ENCODE measurements at regions not wholly inside any gene's neighbourhood (a gene's known extent, or its start where the extent isn't known, plus 50 kb on each side); places are given as distances from the start of the nearest gene placed in this dataset.
"Not testable (repeated sequence)": the region's sequence is repeated elsewhere in the genome, so short reads cannot be mapped to it uniquely, and the experiment has no call there.

DNA sequence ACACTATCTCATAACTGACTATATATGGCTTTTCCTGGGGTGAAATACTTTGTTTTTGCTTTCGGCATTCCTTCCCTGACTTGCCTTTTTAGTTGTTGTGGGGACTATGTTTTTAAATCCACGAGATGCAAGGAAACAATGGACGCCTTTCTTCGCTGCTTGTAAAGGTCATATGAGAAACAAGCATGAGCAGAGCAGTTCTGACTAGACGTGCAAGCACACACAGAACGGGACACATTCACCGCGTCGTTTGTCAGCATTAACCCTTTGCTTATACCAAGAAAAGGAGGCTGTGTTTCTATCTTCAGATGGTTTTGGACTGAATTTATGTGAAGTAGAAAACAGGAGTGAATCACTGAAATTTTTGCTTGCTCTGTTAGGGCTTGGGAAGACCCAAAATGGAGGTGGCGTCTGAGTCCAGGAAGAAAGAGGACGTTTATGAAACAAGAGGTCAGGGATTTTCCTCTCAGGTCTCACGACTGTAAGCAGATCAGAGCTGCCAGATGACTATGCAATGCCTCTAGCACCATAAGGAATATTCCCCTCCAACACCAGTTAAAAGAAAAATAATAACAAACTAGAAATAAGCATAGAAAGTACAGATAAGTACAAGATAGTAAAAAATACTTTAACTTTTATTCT, 358.9 kb downstream of the DLEU7 start:
- no peak overlapping the region for H3K27ac ChIP-seq
- TF ChIP-seq, protein P1, sequence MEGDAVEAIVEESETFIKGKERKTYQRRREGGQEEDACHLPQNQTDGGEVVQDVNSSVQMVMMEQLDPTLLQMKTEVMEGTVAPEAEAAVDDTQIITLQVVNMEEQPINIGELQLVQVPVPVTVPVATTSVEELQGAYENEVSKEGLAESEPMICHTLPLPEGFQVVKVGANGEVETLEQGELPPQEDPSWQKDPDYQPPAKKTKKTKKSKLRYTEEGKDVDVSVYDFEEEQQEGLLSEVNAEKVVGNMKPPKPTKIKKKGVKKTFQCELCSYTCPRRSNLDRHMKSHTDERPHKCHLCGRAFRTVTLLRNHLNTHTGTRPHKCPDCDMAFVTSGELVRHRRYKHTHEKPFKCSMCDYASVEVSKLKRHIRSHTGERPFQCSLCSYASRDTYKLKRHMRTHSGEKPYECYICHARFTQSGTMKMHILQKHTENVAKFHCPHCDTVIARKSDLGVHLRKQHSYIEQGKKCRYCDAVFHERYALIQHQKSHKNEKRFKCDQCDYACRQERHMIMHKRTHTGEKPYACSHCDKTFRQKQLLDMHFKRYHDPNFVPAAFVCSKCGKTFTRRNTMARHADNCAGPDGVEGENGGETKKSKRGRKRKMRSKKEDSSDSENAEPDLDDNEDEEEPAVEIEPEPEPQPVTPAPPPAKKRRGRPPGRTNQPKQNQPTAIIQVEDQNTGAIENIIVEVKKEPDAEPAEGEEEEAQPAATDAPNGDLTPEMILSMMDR (IDR thresholded peaks at IDR 0.05): no peak
- TF ChIP-seq ZFX (IDR thresholded peaks at IDR 0.05; ENCODE audit: borderline replicate concordance): no peak

DNA sequence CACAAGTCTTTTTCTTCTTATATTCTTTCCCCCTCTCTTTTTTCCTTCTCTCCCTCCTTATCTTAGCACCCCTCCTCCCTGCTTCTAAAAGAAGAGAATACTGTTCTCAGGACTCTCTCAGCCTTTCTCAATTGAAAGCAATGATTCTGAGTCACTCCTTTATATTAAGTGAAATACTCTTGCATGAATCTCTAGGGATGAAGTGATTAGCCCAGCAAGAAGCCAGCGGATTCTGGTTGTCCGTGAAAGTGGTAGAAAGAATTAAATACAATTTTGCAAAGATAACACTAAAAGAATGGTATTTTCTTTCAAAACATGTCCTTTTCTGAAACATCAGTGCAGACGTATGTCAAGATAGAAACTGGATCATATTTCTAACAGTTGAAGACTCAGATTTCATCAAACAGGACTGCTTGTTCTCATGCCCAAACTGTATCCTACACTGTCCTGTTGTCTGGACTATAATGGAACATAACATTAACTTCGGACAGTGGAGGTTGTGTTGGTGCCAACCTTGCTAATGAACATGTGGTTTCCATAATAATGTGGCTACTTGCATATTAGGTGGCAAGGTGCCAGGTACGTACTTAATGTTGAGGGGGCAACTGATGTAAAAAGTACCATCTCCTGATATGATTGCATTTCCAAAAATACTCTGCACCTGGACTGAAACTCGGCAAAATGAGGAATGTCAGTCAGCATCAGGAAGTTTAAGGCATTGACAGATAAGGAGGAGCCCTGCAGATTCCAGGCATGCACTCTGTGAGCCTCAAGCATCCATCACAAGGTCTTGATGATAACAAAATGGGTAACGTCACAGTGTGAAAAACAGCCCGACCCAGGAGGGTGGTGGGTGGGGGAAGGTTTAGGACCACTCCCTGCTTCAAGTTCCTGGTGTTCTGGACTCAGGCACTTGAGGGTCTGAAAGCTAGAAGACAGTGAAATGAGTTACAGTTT, 357.2 kb downstream of the DLEU7 start:
- no peak for TF ChIP-seq ZFX (IDR thresholded peaks at IDR 0.05; ENCODE audit: borderline replicate concordance)
- TF ChIP-seq, protein P1 (IDR thresholded peaks at IDR 0.05): no peak
- H3K27ac ChIP-seq: no peak overlapping the region

DNA sequence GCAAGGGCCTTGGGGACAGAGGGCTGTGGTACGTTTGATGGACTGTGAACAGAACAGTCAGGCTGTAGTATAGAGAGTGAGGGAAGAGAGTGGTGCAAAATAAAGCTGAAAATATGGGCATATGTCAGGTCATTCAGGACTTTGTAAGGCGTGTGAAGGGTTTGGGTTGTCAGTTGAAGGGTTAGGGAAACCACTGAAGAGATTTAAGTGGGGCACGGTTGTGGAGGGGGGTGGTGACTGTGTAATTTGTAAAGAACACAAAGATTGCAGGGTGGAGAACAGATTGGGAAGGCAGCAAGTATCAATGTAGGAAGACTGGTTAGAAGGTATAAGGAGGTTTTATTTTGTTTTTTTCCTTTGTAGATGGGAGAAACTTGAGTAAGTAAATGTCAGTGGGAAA, 349.8 kb downstream of the DLEU7 start:
- no peak overlapping the region for H3K27ac ChIP-seq
- TF ChIP-seq, protein P1 (IDR thresholded peaks at IDR 0.05): no peak
- TF ChIP-seq ZFX (IDR thresholded peaks at IDR 0.05; ENCODE audit: borderline replicate concordance): no peak

DNA sequence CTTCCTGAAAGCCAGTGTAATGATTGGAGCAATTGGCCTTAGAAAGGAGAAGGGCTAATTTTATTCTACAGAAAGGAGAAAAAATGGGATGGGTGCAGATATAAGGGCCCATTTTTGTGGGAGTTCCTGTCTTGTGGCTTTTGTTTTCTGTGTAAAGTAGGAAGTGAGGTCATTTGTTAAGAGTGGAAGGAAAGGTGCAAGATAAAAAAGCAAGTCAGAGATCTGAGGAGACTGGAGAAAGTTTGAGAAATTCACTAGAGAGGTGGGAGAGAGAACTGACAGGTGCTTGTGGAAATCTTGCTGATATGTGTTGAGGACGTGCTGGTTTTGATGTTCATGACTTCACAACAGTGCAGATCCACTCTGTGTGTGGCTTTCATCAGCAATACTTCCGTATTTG, 349.4 kb downstream of the DLEU7 start:
- TF ChIP-seq, protein P1 (IDR thresholded peaks at IDR 0.05): no peak
- no peak for TF ChIP-seq ZFX (IDR thresholded peaks at IDR 0.05; ENCODE audit: borderline replicate concordance)
- no peak overlapping the region for H3K27ac ChIP-seq

DNA sequence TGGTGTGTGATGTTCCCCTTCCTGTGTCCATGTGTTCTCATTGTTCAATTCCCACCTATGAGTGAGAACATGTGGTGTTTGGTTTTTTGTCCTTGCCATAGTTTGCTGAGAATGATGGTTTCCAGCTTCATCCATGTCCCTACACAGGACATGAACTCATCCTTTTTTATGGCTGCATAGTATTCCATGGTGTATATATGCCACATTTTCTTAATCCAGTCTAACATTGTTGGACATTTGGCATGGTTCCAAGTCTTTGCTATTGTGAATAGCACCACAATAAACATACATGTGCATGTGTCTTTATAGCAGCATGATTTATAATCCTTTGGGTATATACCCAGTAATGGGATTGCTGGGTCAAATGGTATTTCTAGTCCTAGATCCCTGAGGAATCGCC, 340.3 kb downstream of the DLEU7 start:
- H3K27ac ChIP-seq: not testable (repeated sequence)

DNA sequence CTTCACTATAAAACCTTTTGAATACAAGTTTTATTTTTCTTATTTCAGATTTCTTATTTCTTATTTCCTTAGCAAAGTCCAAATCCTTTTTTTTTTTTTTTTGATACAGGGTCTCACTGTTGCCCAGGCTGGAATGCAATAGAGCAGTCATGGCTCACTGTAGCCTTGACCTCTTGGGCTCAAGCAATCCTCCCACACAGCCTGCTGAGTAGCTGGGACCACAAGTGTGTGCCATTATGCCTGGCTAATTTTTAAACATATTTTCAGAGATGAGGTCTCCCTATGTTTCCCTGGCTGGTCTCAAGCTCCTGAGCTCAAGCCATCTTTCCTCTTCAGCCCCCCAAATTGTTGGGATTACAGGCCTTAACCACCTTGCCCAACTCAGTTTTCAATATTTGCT, 334.3 kb downstream of the DLEU7 start:
- TF ChIP-seq, protein P1 (IDR thresholded peaks at IDR 0.05): no peak
- no peak for TF ChIP-seq ZFX (IDR thresholded peaks at IDR 0.05; ENCODE audit: borderline replicate concordance)
- H3K27ac ChIP-seq: no peak overlapping the region

DNA sequence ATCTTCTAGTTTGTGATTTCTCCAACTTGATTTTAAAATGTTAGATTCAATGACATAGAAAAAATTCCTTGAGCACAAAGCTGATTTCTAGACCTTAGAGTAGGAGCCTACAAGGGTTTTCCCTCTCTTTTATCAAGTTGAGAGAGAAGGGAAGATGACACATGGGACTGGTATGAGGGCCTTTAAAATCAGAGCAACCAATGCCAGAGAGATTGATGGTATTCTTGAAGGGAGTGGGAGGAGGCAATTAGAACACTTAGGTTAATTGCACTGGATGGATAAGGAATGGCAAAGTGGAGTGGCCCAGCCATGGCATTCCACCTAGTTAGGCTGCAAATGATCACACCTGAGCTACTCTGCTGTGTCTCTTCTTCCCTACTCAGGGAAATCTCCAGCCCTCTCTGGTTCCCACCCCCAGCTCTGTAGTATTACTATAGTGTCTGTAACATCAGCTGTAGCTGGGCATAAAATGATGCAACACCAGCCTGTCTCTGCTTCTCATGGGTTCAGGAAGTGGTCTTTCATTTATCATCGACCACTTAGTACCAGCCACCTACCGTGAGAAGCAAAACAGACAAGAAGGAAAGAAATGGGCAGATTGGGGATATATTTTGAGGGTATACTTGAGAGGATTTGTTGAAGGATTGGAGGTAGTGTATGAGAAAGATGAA, 333.6 kb downstream of the DLEU7 start:
- TF ChIP-seq, protein P1 (IDR thresholded peaks at IDR 0.05): no peak
- no peak for TF ChIP-seq ZFX (IDR thresholded peaks at IDR 0.05; ENCODE audit: borderline replicate concordance)
- H3K27ac ChIP-seq: no peak overlapping the region

DNA sequence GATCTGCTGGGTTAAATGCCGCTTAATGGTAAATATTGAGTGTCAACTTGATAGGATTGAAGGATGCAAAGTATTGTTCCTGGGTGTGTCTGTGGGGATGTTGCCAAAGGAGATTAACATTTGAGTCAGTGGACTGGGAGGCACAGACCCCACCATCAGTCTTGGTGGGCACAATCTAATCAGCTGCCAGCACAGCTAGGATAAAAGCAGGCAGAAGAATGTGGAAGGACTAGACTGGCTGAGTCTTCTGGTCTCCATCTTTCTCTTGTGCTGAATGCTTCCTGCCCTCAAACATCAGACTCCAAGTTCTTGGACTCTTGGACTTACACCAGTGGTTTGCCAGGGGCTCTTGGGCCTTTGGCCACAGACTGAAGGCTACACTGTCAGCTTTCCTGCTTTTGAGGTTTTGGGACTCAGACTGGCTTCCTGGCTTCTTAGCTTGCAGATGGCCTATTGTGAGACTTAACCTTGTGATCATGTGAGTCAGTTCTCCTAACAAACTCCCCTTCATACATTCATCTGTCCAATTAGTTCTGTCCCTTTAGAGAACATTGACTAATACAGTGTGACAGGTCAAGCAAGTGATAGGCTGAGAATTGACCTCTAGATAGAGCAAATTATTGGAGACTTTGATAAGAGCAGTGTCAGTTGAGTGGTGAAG, 332.5 kb downstream of the DLEU7 start:
- not testable (repeated sequence) for H3K27ac ChIP-seq
